ENCODE measurements at regions not wholly inside any gene's neighbourhood (a gene's known extent, or its start where the extent isn't known, plus 50 kb on each side); places are given as distances from the start of the nearest gene placed in this dataset.
A peak's percentile ranks its signal among the peaks of the same experiment; 100 is the strongest.

- no peak overlapping the region for H3K4me3 ChIP-seq (replicated peaks; ENCODE audit: low read depth, low read length)
- no peak for DNase-seq (ENCODE audit: extremely low read depth, low read depth)
- peak; percentile 39 for TF ChIP-seq CTCF (IDR thresholded peaks at IDR 0.05; ENCODE audit: low read depth, low read length, missing control alignments)
These were observed 440.7 kb downstream of the DMAC1 start for GRCh38 chr9:7358876-7359275.

GRCh38 chr9:7354704-7355103 is 444.9 kb downstream of the DMAC1 start:
- no peak overlapping the region for H3K4me3 ChIP-seq (replicated peaks; ENCODE audit: low read depth, low read length)
- DNase-seq (ENCODE audit: extremely low read depth, low read depth): no peak
- TF ChIP-seq CTCF (IDR thresholded peaks at IDR 0.05; ENCODE audit: low read depth, low read length, missing control alignments): no peak

GRCh38 chr9:7348692-7349091 is 450.9 kb downstream of the DMAC1 start:
- DNase-seq (ENCODE audit: extremely low read depth, low read depth): no peak
- H3K4me3 ChIP-seq (replicated peaks; ENCODE audit: low read depth, low read length): no peak overlapping the region
- no peak for TF ChIP-seq CTCF (IDR thresholded peaks at IDR 0.05; ENCODE audit: low read depth, low read length, missing control alignments)

- H3K4me3 ChIP-seq (replicated peaks; ENCODE audit: low read depth, low read length): no peak overlapping the region
- no peak for DNase-seq (ENCODE audit: extremely low read depth, low read depth)
- no peak for TF ChIP-seq CTCF (IDR thresholded peaks at IDR 0.05; ENCODE audit: low read depth, low read length, missing control alignments)
These were observed 452.0 kb downstream of the DMAC1 start for GRCh38 chr9:7347556-7347955.

- no peak for TF ChIP-seq CTCF (IDR thresholded peaks at IDR 0.05; ENCODE audit: low read depth, low read length, missing control alignments)
- no peak for DNase-seq (ENCODE audit: extremely low read depth, low read depth)
- H3K4me3 ChIP-seq (replicated peaks; ENCODE audit: low read depth, low read length): no peak overlapping the region
These were observed 453.4 kb downstream of the DMAC1 start for GRCh38 chr9:7346144-7346543.

GRCh38 chr9:7342736-7343135 is 456.8 kb downstream of the DMAC1 start:
- no peak for TF ChIP-seq CTCF (IDR thresholded peaks at IDR 0.05; ENCODE audit: low read depth, low read length, missing control alignments)
- H3K4me3 ChIP-seq (replicated peaks; ENCODE audit: low read depth, low read length): no peak overlapping the region
- no peak for DNase-seq (ENCODE audit: extremely low read depth, low read depth)

GRCh38 chr9:7342229-7342628 is 457.3 kb downstream of the DMAC1 start:
- no peak overlapping the region for H3K4me3 ChIP-seq (replicated peaks; ENCODE audit: low read depth, low read length)
- DNase-seq (ENCODE audit: extremely low read depth, low read depth): no peak
- peak; percentile 28 for TF ChIP-seq CTCF (IDR thresholded peaks at IDR 0.05; ENCODE audit: low read depth, low read length, missing control alignments)

Data from HFF-Myc (cell line).